ENCODE measurements at regions not wholly inside any gene's neighbourhood (a gene's known extent, or its start where the extent isn't known, plus 50 kb on each side); places are given as distances from the start of the nearest gene placed in this dataset.

GRCh38 chr6:153602401-153602800 is 436.6 kb upstream of the OPRM1 start:
- TF ChIP-seq, protein P1, sequence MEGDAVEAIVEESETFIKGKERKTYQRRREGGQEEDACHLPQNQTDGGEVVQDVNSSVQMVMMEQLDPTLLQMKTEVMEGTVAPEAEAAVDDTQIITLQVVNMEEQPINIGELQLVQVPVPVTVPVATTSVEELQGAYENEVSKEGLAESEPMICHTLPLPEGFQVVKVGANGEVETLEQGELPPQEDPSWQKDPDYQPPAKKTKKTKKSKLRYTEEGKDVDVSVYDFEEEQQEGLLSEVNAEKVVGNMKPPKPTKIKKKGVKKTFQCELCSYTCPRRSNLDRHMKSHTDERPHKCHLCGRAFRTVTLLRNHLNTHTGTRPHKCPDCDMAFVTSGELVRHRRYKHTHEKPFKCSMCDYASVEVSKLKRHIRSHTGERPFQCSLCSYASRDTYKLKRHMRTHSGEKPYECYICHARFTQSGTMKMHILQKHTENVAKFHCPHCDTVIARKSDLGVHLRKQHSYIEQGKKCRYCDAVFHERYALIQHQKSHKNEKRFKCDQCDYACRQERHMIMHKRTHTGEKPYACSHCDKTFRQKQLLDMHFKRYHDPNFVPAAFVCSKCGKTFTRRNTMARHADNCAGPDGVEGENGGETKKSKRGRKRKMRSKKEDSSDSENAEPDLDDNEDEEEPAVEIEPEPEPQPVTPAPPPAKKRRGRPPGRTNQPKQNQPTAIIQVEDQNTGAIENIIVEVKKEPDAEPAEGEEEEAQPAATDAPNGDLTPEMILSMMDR (IDR thresholded peaks at IDR 0.05), result no peak
- TF ChIP-seq POLR2A (IDR thresholded peaks at IDR 0.05), result no peak

All from right lobe of liver (tissue), 4 donors.